ENCODE measurements at regions not wholly inside any gene's neighbourhood (a gene's known extent, or its start where the extent isn't known, plus 50 kb on each side); places are given as distances from the start of the nearest gene placed in this dataset.

DNA sequence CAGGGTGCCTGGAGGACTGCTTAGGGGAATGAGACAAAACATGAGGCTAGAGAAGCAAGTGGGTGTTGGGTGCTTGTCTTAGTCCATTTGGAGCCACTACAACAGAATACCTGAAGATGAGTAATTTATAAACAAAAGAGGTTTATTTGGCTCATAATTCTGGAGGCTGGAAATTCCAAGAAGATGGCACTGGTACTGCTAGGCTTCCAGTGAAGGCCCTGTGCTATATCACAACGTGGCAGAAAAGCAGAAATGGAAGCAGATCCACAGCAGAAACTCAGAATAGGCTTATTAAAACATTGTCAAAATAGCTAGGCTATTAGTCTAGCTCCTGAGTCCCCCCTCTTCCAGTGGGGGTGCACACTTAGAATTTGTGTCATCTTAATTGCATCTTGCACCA is 701.7 kb downstream of the RWDD3 start:
- no peak for DNase-seq

DNA sequence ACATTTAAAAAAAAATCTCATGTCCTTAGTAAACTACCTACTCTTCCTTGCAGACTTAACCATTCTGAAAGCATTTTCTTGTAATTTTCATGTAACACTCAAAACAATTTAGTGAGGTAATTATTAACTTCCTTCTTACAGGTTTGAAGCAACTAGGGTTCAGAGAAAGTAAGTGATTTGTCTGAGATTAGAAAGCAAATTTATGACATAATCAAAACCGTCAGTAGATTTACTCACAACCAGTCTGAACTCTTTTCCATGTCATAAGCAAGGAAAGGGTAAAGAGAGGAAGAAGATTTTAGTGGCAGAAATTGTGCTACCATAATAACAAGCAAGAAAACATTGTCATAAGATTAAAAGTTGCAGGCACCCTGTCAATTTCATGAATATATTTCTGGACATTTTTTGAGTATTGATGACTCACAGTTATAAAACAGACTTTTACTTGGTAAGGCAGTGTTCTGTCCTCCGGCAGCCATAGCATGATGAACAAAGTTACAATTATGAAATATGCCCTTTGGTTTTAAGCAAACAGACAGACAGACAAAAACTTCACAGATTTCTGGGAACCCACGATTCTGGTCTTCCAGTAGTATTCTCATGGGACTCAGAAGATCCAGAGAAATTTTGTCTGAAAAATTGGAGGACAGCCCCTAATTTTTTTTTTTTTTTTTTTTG is 707.2 kb downstream of the RWDD3 start:
- no peak for DNase-seq

DNA sequence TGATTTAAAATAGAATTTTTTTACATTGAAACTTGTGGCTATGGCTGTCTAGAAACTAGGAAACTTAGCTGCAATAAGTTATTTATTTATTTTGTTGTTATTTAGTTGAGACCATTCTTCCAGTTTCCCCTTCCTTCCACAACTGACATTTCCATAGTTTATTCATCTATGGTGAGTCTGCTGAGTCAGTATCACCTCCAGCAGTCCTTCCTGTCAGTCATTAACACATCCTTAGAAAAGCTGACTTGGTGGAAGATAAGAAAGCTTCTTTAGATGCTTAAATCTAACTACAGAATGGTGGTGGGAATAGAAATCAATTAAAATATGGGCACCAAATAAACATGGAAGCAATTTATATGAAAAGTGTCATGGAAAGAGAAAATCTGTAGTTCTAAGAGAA is 714.0 kb downstream of the RWDD3 start:
- no peak for DNase-seq

DNA sequence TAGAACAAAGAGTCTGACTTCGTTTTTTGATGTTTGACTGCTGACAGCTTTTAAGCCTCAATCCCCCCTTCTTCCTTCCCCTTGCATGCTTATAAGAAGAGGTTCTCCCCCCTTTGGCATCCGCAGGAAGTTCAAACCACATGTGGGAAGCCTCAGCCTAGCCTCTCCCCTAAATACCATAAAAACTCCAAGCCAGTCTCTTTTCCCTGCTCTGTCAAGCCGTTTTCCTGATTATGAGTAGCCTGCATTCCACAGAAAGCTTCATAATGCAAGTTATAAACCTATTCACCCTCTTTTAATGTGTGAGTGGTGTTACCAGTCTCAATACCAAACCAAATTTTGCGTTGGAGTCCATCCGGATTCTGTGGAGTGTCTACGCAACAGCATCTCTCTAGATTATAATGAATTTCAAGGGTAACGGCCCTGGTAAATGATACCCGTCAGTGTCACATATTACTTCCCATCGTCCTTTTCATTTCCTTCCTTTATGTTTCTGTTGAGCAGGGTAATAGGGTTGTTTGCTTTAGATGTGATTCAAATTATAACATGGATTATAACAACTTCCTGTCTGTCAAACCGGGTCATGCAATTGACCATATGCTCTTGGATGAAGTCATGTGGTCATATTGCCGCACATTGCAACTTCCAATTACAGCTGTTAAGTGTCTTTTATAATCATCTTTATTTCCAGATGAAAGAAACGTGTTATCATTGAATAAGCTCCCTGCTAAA is 717.5 kb downstream of the RWDD3 start:
- no peak for DNase-seq

DNA sequence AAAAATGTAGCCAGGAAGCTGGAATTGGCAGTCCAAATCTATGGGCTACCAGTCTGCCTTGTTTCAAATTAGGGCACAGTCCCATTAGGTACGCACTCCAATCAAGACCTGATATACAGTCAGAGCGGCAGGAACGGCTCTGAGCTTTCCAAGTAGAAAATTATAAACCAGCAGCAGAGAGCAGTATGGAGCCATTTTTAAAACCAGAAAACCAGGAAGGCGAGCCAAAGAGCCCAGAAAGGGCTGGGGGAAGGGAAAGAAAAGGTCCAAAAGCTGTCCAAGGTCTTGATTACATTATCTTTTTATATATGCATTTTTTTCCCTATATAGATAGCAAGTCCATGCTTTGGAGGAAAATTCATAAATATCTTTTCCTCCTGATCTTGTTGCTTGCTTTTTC is 719.0 kb downstream of the RWDD3 start:
- no peak for DNase-seq

DNA sequence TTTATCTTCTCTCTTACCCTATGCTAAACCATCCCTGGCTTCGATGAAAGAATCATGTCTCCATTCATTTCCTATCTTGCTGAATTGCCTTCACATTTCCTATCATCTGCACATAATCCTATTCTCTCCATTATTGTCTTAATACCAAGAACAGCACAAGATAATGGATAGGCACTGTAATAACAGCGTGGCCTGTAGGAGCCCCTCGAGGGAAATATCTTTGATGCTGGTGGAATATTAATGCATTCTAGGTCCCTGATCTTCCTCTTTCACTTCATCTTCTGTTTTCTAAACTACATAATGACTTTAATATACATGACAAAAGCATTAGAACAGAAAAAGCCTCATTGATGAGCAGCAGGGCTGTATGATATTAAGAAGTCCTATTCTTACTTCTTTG is 720.6 kb downstream of the RWDD3 start:
- DNase-seq = no peak

DNA sequence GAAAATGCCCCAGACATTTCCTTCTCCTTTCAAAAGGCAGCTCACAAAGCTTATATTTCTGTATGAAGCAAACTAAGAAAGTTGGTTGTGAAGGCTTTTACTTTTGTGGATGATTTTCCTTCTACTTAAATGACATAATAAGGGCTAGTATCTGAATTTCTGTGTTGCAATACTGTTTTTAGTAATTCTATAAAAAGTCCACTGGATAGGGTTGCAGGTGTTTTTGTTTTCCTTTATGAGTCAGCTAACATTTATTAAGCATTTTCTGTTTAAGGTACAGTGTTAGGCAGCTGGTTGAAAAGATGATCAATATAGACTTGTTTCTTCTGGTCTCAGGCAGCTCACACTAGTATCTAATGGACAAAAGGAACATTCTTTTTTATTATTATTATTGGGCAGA is 722.2 kb downstream of the RWDD3 start:
- no peak for DNase-seq

DNA sequence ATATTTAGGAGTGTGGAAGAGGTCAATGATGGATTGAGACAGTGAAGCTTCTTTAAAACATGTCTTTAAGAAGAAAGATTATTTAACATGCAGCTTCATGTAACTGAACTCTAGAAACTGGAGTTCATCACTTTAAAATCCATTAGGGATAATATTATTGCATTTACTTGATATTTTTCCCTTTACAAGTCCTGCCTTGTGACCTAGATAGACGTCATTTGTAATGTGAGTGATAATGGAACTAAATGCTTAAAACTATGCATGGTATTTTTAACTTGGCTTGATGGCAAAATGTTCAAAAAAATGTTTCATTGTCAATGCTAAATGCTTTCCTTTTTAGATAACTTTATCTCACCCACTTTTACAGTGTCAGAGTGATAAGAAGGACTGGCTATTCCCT is 723.7 kb downstream of the RWDD3 start:
- DNase-seq = no peak

DNA sequence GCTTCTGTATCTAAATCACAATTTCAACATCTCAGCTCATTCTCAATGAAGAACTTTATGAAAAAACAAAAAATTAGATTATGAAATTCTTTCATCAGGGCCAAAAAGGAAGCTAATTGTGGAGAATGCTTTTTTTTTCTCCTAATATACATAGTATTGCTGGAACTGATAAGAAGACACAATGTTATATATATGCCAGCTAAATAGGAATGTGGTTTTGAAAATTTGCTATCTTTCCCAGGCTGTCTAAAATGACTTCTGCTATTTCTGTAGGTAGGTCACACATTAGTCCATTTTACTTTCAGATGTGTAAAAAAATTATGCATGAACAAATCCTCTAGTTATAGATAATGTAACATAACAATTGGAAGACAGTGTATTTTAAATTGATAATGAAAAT is 732.9 kb downstream of the RWDD3 start:
- DNase-seq = no peak

DNA sequence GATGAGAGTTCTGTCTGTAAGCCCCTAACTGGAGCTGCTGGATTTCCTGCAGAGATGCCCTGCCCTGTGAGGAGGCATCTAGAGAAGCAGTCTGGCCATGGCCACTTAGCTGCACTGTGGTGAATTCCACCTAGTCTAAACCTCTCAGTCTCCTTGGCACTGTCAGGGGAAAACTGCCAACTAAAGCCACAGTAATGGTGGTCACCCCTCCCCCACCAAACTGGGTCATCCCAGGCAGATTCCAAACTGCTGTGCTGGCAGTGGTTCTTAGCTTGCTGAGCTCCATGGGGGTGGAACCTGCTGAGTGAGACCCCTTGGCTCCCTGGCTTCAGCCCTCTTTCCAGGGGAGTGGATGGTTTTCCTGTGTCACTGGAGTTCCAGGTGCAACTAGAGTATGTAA is 740.6 kb downstream of the RWDD3 start:
- DNase-seq = no peak

DNA sequence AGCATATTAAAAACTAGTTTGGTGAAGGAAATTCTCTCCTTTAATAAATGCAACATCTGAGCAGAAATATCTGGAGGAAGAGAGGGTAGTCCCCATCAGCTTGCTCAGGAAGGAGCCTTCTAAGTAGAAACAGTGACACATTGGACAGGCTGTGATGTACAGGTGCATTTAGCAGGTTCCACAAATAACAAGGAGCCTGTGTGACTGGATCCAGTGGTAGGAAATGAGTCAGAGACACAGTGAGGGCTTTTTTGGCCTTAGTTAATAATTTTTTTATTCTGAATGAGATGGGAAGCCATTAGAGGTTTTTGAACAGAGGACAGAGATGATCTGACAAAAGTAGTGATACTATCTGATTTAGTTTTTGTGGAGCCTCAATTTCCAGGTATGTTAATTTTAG is 738.9 kb upstream of the PTBP2 start:
- DNase-seq = no peak

DNA sequence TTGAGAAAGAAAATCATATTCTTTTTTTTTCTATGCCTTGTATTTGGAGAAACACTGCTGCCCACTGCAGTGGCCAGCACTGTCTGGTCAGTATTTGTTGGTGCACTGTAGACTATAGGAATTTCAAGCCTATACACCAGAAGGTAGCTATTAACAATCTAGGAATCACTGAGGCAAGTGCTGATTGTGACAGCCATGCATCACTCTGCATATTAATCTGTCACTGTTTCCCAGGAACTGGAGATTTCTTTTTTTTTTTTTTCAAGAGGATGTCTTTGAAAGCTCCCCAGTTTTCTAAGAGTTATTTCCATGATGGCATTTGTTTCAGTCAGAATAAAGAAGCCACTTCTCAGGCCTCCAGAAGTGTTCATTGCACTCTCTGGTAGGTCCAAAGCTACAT is 737.8 kb upstream of the PTBP2 start:
- DNase-seq = no peak

DNA sequence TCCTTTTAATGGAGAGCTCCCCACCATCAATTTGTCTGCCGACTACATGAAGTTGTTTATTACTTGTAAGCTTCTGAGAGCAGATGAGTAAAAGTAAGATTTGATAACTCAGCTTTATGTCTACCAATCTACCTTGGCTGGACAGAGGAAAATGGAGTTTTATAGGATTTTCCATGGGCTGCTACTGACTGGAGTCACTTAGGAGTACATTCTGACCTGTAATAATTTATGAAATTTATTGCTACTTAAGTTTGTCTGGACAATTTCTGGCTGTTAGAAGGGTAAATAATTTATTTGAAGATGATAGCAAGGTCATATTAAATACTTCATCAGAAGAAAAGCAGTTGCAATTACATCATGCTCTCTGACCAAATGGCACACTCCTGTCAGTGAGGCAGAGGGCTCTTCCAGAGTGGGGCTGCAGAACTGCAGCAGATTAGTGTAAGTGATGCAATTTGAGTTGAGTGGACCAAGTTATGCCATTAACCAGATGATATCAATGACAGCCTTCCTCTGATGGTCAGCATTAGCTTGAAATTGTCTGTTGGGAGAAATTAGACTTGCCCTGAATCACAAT is 736.7 kb upstream of the PTBP2 start:
- DNase-seq = no peak

DNA sequence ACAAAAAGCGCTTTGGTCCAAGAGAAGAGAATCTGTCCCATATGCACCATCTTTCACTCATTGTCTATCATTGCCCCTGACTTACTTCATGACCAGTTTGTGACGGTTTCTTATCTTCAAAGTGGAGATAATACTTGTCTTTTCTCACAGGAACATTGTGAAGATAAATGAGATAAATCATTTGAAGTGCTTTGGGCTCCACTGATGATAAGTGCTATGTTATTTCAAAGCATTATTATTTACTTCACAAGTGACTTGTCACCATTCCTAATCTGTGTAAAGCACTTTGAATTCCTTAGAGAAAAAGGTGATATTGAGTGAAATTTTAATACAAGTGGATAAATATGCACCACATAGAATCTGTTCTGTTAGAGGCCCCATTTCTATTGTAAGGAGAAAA is 731.6 kb upstream of the PTBP2 start:
- no peak for DNase-seq

DNA sequence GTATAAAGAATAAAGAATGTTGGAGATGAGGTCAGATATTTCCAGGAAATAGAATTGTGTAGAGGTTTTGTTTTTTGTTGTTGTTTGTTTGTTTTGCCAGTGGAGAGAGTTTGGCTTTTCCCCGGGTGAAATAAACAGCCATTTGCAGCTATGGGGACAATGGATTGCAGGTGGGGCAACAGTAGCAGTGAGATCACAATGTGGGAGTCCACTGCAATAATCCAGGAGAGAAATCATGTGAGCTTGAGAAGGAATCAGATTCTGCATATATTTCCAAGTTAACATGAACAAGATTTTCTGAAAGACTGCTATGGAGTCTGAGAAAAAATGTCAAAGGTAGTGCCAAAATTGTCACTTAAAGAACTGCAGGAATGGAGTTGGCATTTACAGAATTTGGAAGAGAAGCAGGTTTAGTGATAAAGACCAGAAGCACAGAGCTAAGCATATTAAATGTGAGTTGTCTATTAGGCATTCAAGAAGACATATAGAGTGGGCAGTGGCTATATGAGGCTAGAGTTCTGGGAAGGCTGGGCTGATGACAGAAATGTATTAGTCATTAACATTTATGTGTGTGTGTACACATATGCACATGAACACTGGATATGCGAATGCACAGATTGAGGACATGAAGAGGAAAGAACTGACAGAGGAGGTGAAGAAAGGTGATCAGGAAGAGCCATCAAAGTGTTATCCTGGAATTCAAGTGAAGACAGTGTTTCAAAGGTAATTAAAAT is 729.6 kb upstream of the PTBP2 start:
- DNase-seq = no peak

DNA sequence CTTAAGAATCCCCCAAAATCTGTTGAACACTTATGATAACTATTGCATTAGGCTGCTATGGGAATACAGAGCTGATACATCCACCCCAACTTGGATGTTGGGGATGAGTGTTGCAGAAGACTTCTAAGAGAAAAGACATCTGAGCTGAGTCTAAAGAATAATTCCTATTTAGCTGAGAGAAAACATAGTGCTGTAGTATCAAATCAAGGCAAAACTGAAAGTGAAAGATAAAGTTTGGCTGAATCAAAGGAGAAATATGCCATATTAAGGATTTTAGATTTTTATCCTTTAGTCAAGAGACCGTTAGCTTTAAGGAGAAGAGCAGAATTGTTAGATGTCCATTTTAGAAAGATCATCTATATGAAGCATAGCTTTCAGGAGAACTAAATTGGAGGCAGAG is 726.9 kb upstream of the PTBP2 start:
- no peak for DNase-seq

DNA sequence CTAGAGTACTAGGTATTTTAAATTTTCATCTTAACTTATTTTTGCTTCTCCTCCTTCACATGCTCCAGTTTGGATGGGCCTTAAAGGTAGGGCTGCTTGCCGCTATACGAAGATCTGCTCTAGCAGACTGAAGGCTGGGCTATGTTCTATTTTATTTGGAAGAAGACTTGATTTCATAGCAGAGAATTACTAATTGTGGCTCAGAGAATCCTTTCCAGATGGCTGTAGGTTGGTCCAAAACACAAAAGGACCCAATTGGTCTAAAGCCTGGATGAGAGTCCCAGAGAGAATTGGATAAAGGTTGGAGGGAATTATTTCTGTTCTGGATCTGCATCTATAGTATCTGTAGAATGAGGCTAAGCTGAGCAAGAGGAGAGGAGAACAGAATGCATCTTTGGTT is 719.4 kb upstream of the PTBP2 start:
- DNase-seq = no peak

DNA sequence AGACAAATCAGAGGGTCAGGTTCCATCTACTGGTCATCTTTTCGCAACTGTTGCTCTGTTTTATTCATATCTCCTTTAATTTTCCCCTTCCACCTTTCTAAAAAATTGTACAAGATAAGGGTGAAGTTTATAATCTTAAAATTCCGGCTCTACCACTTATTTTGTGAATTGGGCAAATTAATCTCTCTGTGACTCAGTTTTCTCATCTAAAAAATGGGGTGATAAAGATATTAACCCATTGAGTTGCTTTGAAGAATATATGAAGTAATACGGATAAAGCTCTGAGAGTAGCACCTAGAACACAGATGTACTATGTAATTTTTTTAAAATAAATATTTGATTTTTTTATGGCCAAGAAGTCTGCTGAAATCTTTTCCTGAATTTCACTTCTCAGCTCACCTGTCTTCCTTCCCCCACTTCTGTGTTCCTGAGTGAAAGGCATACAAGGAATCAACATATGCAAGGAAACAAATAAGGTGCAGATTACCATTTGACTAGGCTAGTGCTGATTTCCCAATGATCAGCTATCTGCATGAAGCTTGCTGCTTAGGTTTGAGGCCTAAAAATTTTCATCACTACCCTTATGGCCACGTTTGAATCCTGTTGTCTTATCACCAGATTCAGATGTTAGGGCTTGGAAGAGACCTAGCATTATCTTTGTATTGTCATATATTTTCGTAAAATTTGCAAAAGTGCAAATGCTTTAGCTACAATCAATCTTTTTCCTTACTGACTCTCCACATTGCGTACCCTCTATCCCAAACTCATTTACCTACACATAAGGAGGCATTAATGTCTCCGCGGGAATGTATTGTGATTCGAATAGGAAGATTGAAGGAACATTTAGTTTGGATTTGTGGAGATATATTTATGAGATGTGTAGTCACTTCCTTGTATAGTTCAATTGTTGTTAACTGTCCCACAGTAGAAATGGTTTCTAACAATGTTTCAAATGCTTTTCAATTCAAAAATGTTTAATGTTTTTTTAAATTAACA is 718.3 kb upstream of the PTBP2 start:
- DNase-seq = no peak

DNA sequence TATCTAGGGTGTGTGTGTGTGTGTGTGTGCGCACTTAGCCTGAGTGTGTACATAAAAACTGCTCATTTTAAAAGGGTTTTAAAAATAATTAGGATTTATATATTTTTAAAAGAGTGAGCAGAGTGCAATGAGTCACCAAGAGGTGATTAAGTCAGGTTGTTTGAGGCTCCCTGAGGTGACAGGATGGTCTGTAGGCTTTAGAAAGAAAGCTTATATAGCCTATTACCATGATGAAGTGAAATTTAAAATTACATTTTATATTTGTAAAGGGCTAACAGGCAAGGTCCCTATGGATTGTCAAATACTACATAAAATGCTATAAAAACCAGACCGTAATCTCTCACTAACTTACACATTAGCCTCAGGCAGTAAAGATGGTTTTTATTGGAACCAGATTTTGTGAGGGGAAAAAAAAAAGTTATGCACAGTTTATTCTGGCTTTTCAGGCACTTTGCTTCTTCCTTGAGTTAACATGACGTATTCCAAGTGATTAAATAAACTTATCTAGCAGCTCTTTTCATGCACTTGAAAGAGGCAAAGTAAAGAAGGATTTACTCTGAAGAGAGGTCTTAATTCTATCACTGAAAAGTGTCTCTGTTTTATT is 711.7 kb upstream of the PTBP2 start:
- DNase-seq = no peak

DNA sequence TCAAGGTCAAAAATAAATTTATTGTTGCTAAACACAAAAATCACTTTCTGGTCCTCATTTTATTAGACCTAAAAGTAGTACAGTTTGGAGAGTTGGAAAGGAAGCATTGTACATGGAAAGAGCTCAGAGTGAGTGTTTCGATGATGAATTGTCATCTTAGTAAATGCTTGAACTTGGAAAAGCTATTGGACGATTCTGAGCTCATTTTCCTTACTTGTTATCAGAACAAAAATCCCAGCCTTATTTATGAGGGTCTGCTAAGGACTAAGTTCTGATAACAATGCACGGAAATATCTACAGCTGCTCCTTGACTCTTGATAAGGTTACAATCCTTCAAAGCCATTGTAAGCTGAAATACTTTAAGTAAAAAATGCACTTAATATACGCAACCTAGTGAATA is 710.0 kb upstream of the PTBP2 start:
- DNase-seq = no peak

DNA sequence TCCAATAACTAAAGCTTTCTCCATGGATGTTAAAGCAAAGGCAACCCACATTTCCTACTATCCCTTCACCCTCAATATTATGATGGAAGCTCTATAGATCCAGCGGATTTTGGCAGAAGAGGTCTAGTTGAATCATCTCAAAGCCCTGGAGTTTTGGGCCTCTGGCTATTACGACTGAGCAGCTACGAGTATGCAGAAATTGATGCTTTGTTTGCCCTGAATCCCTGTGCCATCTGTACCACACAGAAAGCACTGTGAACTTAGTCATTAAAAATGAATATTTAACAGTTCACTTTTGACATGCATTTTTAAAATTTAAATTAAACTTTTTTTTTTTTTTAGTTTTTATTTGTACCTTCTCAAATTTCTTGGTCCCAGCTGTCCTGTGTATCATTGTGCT is 705.4 kb upstream of the PTBP2 start:
- no peak for DNase-seq

DNA sequence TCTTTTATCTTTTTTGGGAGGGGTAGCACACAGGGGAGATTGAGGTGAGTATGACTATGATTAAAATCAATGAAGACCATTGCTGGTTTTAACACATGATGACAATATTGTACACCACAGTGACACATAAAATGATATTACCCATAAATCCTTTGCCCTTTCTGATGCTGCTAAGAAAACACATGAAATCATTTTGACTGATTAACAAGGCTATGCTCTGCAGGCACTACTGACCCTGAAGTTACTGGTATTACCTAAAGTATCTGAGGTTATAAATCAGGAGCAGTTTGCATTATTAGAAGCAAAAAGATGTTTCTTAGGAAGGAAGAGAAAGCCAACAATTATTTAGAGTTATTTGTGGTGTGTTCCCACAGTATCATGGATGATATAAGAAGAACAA is 701.2 kb upstream of the PTBP2 start:
- DNase-seq = no peak
